C4-2B (cell line): ENCODE measurements at regions not wholly inside any gene's neighbourhood (a gene's known extent, or its start where the extent isn't known, plus 50 kb on each side); places are given as distances from the start of the nearest gene placed in this dataset.

Source experiments
- H3K27ac ChIP-seq: fragments of 450-650 bp; 2 replicates; pipeline ENCODE4 v1.5.1; 2017
- ZFX ChIP-seq: fragments of 450-650 bp; IDR thresholded peaks from 2 replicates; pipeline ENCODE4 v1.6.1; 2017
- TF ChIP-seq, protein P1 (sequence below): fragments of 450-650 bp; conservative IDR thresholded peaks from 2 replicates; pipeline ENCODE4 v1.5.1; 2017; ENCODE audit warnings: mild to moderate bottlenecking

DNA sequence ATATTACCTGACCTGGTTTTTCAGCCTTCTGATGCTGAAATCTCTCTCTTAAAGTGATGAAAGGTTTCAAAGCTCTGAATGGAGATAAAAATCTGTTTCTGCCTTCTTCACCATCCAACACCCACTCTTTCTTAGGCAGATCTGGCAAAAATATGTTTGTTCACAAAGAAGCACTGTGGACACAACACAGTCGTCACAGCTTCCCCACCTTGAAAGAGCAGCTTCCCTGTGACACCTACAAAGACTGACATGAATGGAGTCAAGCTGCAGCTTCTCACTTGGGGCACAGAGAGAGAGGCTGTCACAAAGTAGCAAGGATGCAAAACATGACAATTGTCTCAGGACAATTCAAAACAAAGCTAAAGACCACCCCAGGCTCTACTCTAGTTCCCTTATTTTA lies 86.5 kb downstream of the ICOS start:
- no peak for TF ChIP-seq ZFX
- TF ChIP-seq, protein P1, sequence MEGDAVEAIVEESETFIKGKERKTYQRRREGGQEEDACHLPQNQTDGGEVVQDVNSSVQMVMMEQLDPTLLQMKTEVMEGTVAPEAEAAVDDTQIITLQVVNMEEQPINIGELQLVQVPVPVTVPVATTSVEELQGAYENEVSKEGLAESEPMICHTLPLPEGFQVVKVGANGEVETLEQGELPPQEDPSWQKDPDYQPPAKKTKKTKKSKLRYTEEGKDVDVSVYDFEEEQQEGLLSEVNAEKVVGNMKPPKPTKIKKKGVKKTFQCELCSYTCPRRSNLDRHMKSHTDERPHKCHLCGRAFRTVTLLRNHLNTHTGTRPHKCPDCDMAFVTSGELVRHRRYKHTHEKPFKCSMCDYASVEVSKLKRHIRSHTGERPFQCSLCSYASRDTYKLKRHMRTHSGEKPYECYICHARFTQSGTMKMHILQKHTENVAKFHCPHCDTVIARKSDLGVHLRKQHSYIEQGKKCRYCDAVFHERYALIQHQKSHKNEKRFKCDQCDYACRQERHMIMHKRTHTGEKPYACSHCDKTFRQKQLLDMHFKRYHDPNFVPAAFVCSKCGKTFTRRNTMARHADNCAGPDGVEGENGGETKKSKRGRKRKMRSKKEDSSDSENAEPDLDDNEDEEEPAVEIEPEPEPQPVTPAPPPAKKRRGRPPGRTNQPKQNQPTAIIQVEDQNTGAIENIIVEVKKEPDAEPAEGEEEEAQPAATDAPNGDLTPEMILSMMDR = no peak
- H3K27ac ChIP-seq = no peak overlapping the region

DNA sequence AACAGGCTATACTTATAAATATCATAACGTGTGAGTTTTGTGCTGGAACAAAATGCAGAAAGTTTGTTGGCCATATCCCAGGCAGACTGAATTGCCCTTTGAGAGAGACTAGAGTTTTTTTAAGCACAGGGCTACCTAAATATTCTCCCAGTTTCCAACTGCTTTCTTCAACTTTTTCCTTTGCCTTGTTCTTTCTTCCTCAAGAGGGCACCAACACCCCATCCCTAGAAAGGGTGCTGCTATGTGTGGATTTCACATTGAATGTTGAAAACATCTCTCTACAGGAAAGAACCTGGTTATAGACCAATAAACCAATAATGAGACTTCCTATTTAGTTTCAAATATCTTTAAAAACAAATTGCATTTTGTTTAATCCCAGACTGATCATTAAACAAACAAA lies 87.9 kb downstream of the ICOS start:
- no peak overlapping the region for H3K27ac ChIP-seq
- TF ChIP-seq, protein P1 = peak; percentile 87
- TF ChIP-seq ZFX = no peak

DNA sequence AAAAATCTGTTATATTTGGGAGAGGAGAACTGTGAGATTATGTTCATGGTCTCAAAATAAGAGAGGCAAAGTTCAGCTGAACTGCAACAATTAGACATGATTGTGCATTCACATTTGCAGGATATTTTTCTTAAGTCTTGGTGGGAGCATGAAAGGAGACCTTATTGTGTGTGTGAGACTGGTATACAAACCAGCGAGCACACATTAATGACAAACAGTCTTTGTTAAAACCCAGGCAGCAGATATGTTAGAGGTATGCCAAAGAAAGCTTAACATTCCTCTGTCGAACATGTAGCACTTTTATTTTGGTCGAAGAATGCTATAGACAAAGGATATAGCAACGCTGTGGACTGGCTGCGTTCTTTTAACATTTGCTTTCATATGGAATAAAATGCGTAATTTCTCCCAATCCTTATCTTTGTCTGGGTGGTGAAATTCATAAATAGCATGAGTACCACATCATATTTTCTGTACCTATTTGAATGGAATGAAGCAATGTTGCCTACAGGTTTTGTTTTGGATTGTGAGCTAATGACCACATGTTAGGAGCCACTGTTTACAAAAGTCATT lies 88.4 kb downstream of the ICOS start:
- no peak for TF ChIP-seq ZFX
- TF ChIP-seq, protein P1 = peak; percentile 27

DNA sequence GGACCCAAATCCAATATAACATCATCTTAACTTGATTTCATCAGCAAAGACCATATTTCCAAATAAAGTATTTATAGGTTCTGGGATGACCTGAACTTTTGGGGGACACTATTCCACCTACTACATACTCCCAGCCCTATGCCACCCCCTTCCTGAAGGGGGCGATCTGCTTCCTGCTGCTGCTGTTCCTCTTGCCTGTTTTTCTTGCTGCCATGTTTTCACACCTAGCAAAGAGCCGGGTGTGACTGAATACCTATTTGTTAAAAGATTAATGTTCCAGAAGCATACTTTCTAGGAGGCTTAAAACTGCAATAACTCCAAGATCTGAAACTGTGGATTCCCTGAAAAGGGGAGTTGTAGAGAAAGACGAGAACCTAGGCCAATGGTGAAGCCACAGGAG lies 89.7 kb downstream of the ICOS start:
- no peak for TF ChIP-seq ZFX
- TF ChIP-seq, protein P1 = peak; percentile 42
- no peak overlapping the region for H3K27ac ChIP-seq

More for the DNA sequence above, 88.4 kb downstream of the ICOS start:
- no peak overlapping the region for H3K27ac ChIP-seq

DNA sequence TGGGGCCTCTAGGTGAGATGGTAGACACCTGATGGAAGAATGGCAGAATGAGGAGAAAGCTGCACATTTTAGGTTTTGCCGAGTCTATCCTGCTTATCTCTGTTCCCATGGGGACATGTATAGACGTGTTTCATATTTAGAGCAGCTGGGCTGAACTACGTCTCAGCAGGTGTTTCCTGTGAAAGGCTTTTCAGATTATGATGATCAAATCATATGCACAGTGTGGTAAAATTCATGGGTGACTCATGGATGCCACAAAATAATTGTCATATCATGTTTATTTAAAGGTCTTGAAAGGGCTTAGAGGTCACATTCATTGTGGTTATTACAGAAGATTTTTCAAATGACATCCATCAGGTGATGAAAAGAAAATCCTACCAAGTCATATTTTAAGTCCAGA lies 90.5 kb downstream of the ICOS start:
- no peak overlapping the region for H3K27ac ChIP-seq
- TF ChIP-seq ZFX = no peak
- TF ChIP-seq, protein P1 = no peak

DNA sequence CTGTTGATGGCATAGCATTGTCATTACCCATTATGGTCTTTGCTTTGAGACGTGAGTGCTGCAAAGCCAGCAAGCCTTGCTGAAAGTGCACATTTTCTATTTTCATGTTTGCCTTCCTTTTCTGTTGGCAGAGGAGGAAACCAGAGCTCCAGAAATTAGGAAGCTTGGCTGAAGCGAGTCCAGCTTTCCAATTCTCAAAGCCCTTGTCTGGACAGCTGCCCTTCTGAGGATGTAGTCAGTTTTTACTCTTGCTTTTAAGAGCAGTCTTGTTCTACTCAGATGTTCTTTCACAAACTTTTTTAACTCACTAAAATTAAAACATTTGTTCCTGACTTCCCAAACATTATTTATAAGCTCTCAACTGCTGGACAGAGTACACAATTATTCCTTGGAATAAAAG lies 93.8 kb downstream of the ICOS start:
- no peak overlapping the region for H3K27ac ChIP-seq
- no peak for TF ChIP-seq ZFX

DNA sequence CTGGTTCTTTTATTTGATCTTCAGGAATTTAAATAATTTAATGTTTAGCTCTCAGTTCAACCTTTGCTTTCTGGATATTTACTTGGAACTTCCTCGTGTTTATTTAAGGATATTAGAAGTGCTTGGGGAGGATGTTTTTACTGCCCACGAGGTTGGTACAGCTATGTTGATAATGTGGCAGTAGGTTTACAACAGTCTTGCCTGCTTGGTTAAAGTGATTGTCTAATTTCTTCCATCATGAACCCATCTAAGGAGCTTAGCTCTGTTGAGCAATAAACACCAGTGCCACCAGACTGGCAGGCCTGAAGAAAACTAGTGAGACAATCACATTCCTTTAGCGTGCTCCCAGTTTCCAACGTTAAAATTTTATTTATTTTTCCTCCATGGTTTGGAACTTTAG lies 94.5 kb downstream of the ICOS start:
- TF ChIP-seq, protein P1 = no peak
- no peak overlapping the region for H3K27ac ChIP-seq

DNA sequence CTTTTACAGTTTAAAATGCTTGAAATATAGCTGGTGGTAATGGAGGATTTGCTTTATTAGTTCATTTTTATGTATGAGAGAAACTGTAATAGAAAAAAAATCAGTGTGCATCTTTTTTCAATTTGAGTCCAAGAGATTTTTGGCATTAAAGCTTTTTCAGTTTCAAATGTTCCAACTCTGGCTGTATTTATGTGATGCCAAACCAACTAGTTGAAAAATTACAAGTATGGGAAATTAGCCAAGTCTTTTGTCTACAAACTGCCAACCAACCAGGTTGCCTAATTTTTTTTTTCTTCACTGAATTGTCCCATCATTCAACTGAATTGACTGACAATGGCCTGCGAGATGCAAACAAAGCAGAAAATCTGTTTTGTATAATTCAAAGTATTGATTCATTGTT lies 95.7 kb downstream of the ICOS start:
- TF ChIP-seq, protein P1 = no peak
- no peak for TF ChIP-seq ZFX
- H3K27ac ChIP-seq = no peak overlapping the region
